ENCODE measurements at regions not wholly inside any gene's neighbourhood (a gene's known extent, or its start where the extent isn't known, plus 50 kb on each side); places are given as distances from the start of the nearest gene placed in this dataset.
"Not testable (repeated sequence)": the region's sequence is repeated elsewhere in the genome, so short reads cannot be mapped to it uniquely, and the experiment has no call there.

- TF ChIP-seq CTCF, POLR2A (IDR thresholded peaks at IDR 0.05): not testable (repeated sequence)
Measured at GRCh38 chr2:91604629-91605028, 2913.2 kb downstream of the RPIA start.

Data from Peyer's patch (tissue), 4 donors.